ENCODE measurements at regions not wholly inside any gene's neighbourhood (a gene's known extent, or its start where the extent isn't known, plus 50 kb on each side); places are given as distances from the start of the nearest gene placed in this dataset.

- H3F3A ChIP-seq (ENCODE audit: insufficient read depth, low read length), result no peaks in the 10 kb centered on the region
- H2AFZ ChIP-seq (ENCODE audit: low read length), result no peak overlapping the region
- H3K9me2 ChIP-seq (replicated peaks; ENCODE audit: insufficient read depth, low read length), result no peaks in the 10 kb centered on the region
- no peak overlapping the region for H3K4me3 ChIP-seq (ENCODE audit: low read length)
- peak; percentile 6 for DNase-seq
- TF ChIP-seq CTCF (IDR thresholded peaks at IDR 0.05; ENCODE audit: low read length) (no peak), EZH2phosphoT487 (IDR thresholded peaks at IDR 0.05; ENCODE audit: low read length) (no peak), EZH2 (optimal IDR thresholded peaks at IDR 0.05; ENCODE audit: low read depth, low read length) (no peak)
- H3K36me3 ChIP-seq (replicated peaks; ENCODE audit: insufficient read depth, low read length), result no peaks in the 10 kb centered on the region
- no peaks in the 10 kb centered on the region for H3K27me3 ChIP-seq (replicated peaks; ENCODE audit: insufficient read depth, low read length)
- H3K4me2 ChIP-seq (ENCODE audit: low read depth, low read length), result no peak overlapping the region
- no peaks in the 10 kb centered on the region for H4K20me1 ChIP-seq (ENCODE audit: insufficient read depth, low read length)
- no peak overlapping the region for H3K9ac ChIP-seq (ENCODE audit: low read length)
- no peaks in the 10 kb centered on the region for H3K9me3 ChIP-seq (replicated peaks; ENCODE audit: insufficient read depth, low read length)
- H3K4me1 ChIP-seq (ENCODE audit: low read length), result no peaks in the 10 kb centered on the region
- no peaks in the 10 kb centered on the region for H3K79me2 ChIP-seq (ENCODE audit: low read length)
- no peak overlapping the region for H3K27ac ChIP-seq (ENCODE audit: low read length)
Measured at GRCh38 chr13:61485128-61485765, 69.6 kb upstream of the PCDH20 start.

GRCh38 chr13:61477619-61478018 is 62.0 kb upstream of the PCDH20 start:
- Histone ChIP-seq H3K4me2 (ENCODE audit: low read depth, low read length) (no peak overlapping the region), H3K9me2 (replicated peaks; ENCODE audit: insufficient read depth, low read length) (no peaks in the 10 kb centered on the region)
- TF ChIP-seq EZH2 (optimal IDR thresholded peaks at IDR 0.05; ENCODE audit: low read depth, low read length), result no peak
- TF ChIP-seq EZH2phosphoT487 (IDR thresholded peaks at IDR 0.05; ENCODE audit: low read length), result no peak
- no peak for TF ChIP-seq CTCF (IDR thresholded peaks at IDR 0.05; ENCODE audit: low read length)

GRCh38 chr13:61470786-61471185 is 55.1 kb upstream of the PCDH20 start:
- Histone ChIP-seq H3K27ac (ENCODE audit: low read length) (no peak overlapping the region), H3K79me2 (ENCODE audit: low read length) (no peaks in the 10 kb centered on the region), H3K4me2 (ENCODE audit: low read depth, low read length) (no peak overlapping the region), H4K20me1 (ENCODE audit: insufficient read depth, low read length) (no peaks in the 10 kb centered on the region), H3K9me3 (replicated peaks; ENCODE audit: insufficient read depth, low read length) (no peaks in the 10 kb centered on the region), H3K9me2 (replicated peaks; ENCODE audit: insufficient read depth, low read length) (no peaks in the 10 kb centered on the region), H3K9ac (ENCODE audit: low read length) (no peak overlapping the region), H3K27me3 (replicated peaks; ENCODE audit: insufficient read depth, low read length) (no peaks in the 10 kb centered on the region), H3F3A (ENCODE audit: insufficient read depth, low read length) (no peaks in the 10 kb centered on the region), H3K36me3 (replicated peaks; ENCODE audit: insufficient read depth, low read length) (no peaks in the 10 kb centered on the region), H3K4me3 (ENCODE audit: low read length) (no peak overlapping the region), H2AFZ (ENCODE audit: low read length) (no peak overlapping the region), H3K4me1 (ENCODE audit: low read length) (no peaks in the 10 kb centered on the region)
- TF ChIP-seq EZH2 (optimal IDR thresholded peaks at IDR 0.05; ENCODE audit: low read depth, low read length) (no peak), EZH2phosphoT487 (IDR thresholded peaks at IDR 0.05; ENCODE audit: low read length) (no peak), CTCF (IDR thresholded peaks at IDR 0.05; ENCODE audit: low read length) (no peak)
- DNase-seq, result no peak

More at GRCh38 chr13:61477619-61478018, 62.0 kb upstream of the PCDH20 start:
- H3F3A ChIP-seq (ENCODE audit: insufficient read depth, low read length), result no peaks in the 10 kb centered on the region
- no peaks in the 10 kb centered on the region for H3K9me3 ChIP-seq (replicated peaks; ENCODE audit: insufficient read depth, low read length)
- no peak overlapping the region for H3K9ac ChIP-seq (ENCODE audit: low read length)
- H3K79me2 ChIP-seq (ENCODE audit: low read length), result no peaks in the 10 kb centered on the region
- H3K27ac ChIP-seq (ENCODE audit: low read length), result no peak overlapping the region
- no peaks in the 10 kb centered on the region for H4K20me1 ChIP-seq (ENCODE audit: insufficient read depth, low read length)
- H3K36me3 ChIP-seq (replicated peaks; ENCODE audit: insufficient read depth, low read length), result no peaks in the 10 kb centered on the region
- H3K4me3 ChIP-seq (ENCODE audit: low read length), result no peak overlapping the region
- DNase-seq, result no peak
- H2AFZ ChIP-seq (ENCODE audit: low read length), result no peak overlapping the region
- no peaks in the 10 kb centered on the region for H3K4me1 ChIP-seq (ENCODE audit: low read length)
- no peaks in the 10 kb centered on the region for H3K27me3 ChIP-seq (replicated peaks; ENCODE audit: insufficient read depth, low read length)

All from MM.1S (cell line).